HCT116 (cell line): ENCODE measurements at regions not wholly inside any gene's neighbourhood (a gene's known extent, or its start where the extent isn't known, plus 50 kb on each side); places are given as distances from the start of the nearest gene placed in this dataset.

Source experiments
- ATAC-seq: fragments of 200-7000 bp; cut with Tn5 transposase; 2 replicates; pipeline ENCODE4 v1.9.1; 2020; ENCODE audit warnings: mild to moderate bottlenecking, moderate library complexity
- BruUV-seq: library from RNA; stranded (reverse); fragments of 400-500 nt; replicated peaks from 2 replicates; lab custom pipeline; 2021; lab: Mats Ljungman, UMichigan
- CTCF ChIA-PET: fragments of 300-600 bp; sonication (Branson Sonifier 250); formaldehyde crosslinking; loops from one replicate; lab custom pipeline; 2021; ENCODE audit warnings: antibody characterized with exemption; lab: Charles Lee
- POLR2A ChIA-PET: fragments of 300-600, 350-600 bp; sonication (Branson Sonifier 250); formaldehyde crosslinking; loops from one replicate; lab custom pipeline; 2021; ENCODE audit warnings: antibody characterized with exemption; lab: Charles Lee
- RAD21 ChIA-PET, 2 experiments: fragments of 300-600 bp; sonication (Branson Sonifier 250); formaldehyde crosslinking; loops; one replicate each; lab custom pipeline; 2023; ENCODE audit warnings: low total read pairs in 2 of 2; ENCODE audit not compliant: uncharacterized antibody in 2 of 2, unreplicated experiment in 2 of 2, low non-redundant PET in 1 of 2; lab: Charles Lee
- DNase-seq: peaks from one replicate; pipeline ENCODE4 v3.0.0-alpha.2; 2010; ENCODE audit warnings: low read depth, low spot score
- H2AFZ ChIP-seq: fragments of 200-600 bp; shearing (Covaris generic), sonication (generic); 2 replicates; pipeline ENCODE4 v1.6.1; 2017; ENCODE audit warnings: low read depth, mixed run types, mixed read lengths, antibody characterized with exemption, low read length; ENCODE audit not compliant: poor library complexity, severe bottlenecking
- H3K27ac ChIP-seq: 2 replicates; pipeline ENCODE4 v1.5.1; 2012; ENCODE audit warnings: low read depth, low read length
- H3K27me3 ChIP-seq: fragments of 200-600 bp; sonication (generic); 2 replicates; pipeline ENCODE4 v1.6.1; 2016; ENCODE audit warnings: mixed run types, low read length, mixed read lengths; ENCODE audit not compliant: insufficient read depth
- H3K36me3 ChIP-seq, 2 experiments: fragments of 200-500 bp in 1 of 2; fragments of 200-600 bp in 1 of 2; sonication (Bioruptor generic) in 1 of 2; sonication (generic) in 1 of 2; 2 replicates each; pipeline versions ENCODE4 v1.5.1 to v1.6.1; 2014 to 2016; ENCODE audit warnings: low read length in 2 of 2, inconsistent platforms in 1 of 2, mixed read lengths in 1 of 2, mixed run types in 1 of 2; ENCODE audit not compliant: insufficient read depth in 2 of 2, control insufficient read depth in 1 of 2
- H3K4me1 ChIP-seq, 2 experiments: fragments of 200-600 bp in 1 of 2; sonication (generic) in 1 of 2; 2 replicates each; pipeline versions ENCODE4 v1.5.1 to v1.6.1; 2012 to 2017; ENCODE audit warnings: low read length in 2 of 2, inconsistent platforms in 1 of 2, mild to moderate bottlenecking in 1 of 2, mixed read lengths in 1 of 2, mixed run types in 1 of 2, moderate library complexity in 1 of 2; ENCODE audit not compliant: insufficient read depth in 2 of 2, control insufficient read depth in 1 of 2
- H3K4me2 ChIP-seq: fragments of 200-600 bp; sonication (generic); 2 replicates; pipeline ENCODE4 v1.6.1; 2017; ENCODE audit warnings: mixed run types, low read length, mixed read lengths
- H3K4me3 ChIP-seq, 2 experiments: fragments of 200-600 bp in 1 of 2; sonication (generic) in 1 of 2; replicated peaks in 1 of 2; 2 replicates each; pipeline ENCODE4 v1.5.1; 2011 to 2016; ENCODE audit warnings: low read length in 2 of 2, control low read depth in 1 of 2, low read depth in 1 of 2, mild to moderate bottlenecking in 1 of 2, mixed read lengths in 1 of 2, mixed run types in 1 of 2
- H3K79me2 ChIP-seq: fragments of 200-600 bp; sonication (generic); 2 replicates; pipeline ENCODE4 v1.6.1; 2017; ENCODE audit warnings: mild to moderate bottlenecking, mixed run types, low read length, moderate library complexity, mixed read lengths; ENCODE audit not compliant: insufficient read depth
- H3K9ac ChIP-seq: fragments of 200-600 bp; sonication (generic); 2 replicates; pipeline ENCODE4 v1.6.1; 2016; ENCODE audit warnings: low read length, mixed read lengths
- H3K9me2 ChIP-seq: fragments of 200-600 bp; sonication (generic), shearing (Covaris generic); 2 replicates; pipeline ENCODE4 v1.6.1; 2017; ENCODE audit warnings: mixed run types, mild to moderate bottlenecking, moderate library complexity; ENCODE audit not compliant: insufficient read depth
- H3K9me3 ChIP-seq, 2 experiments: fragments of 200-500 bp in 1 of 2; fragments of 200-600 bp in 1 of 2; sonication (Bioruptor generic) in 1 of 2; sonication (generic) in 1 of 2; 2 replicates each; pipeline ENCODE4 v1.6.1; 2014 to 2017; ENCODE audit warnings: low read length in 2 of 2, mixed read lengths in 2 of 2, inconsistent platforms in 1 of 2, low read depth in 1 of 2, mild to moderate bottlenecking in 1 of 2, mixed run types in 1 of 2, moderate library complexity in 1 of 2; ENCODE audit not compliant: control insufficient read depth in 1 of 2, insufficient read depth in 1 of 2
- H4K20me1 ChIP-seq: fragments of 200-600 bp; sonication (generic), shearing (Covaris generic); 2 replicates; pipeline ENCODE4 v1.6.1; 2017; ENCODE audit warnings: mixed run types, mild to moderate bottlenecking, moderate library complexity; ENCODE audit not compliant: insufficient read depth
- CBX3 ChIP-seq: IDR thresholded peaks from 2 replicates; pipeline ENCODE4 v1.6.1; 2012; ENCODE audit warnings: low read depth
- CEBPB ChIP-seq: IDR thresholded peaks from 2 replicates; pipeline ENCODE4 v1.6.1; 2012; ENCODE audit warnings: low read depth
- EGR1 ChIP-seq: IDR thresholded peaks from 2 replicates; pipeline ENCODE4 v1.6.1; 2012; ENCODE audit warnings: low read depth
- ELF1 ChIP-seq: IDR thresholded peaks from 2 replicates; pipeline ENCODE4 v1.6.1; 2012; ENCODE audit warnings: low read depth, borderline replicate concordance
- EZH2 ChIP-seq: fragments of 200-600 bp; sonication (generic); IDR thresholded peaks from 2 replicates; pipeline ENCODE4 v1.6.1; 2017; ENCODE audit warnings: antibody characterized with exemption, mixed run types
- FOSL1 ChIP-seq: IDR thresholded peaks from 2 replicates; pipeline ENCODE4 v1.6.1; 2012; ENCODE audit warnings: low read depth
- POLR2AphosphoS5 ChIP-seq: IDR thresholded peaks from 2 replicates; pipeline ENCODE4 v1.6.1; 2011; ENCODE audit warnings: mild to moderate bottlenecking, low read depth, low read length, moderate library complexity
- SIN3A ChIP-seq: IDR thresholded peaks from 2 replicates; pipeline ENCODE4 v1.6.1; 2012; ENCODE audit warnings: low read depth
- SP1 ChIP-seq: IDR thresholded peaks from 2 replicates; pipeline ENCODE4 v1.6.1; 2012; ENCODE audit warnings: low read depth
- SRF ChIP-seq: IDR thresholded peaks from 2 replicates; pipeline ENCODE4 v1.6.1; 2012; ENCODE audit warnings: low read depth
- TCF7L2 ChIP-seq: IDR thresholded peaks from 2 replicates; pipeline ENCODE4 v1.7.0; 2011; ENCODE audit warnings: borderline replicate concordance, inconsistent platforms; ENCODE audit not compliant: insufficient read depth, insufficient read length; ENCODE audit errors: extremely low read depth
- YY1 ChIP-seq: IDR thresholded peaks from 2 replicates; pipeline ENCODE4 v1.6.1; 2011; ENCODE audit warnings: low read length, low read depth, moderate library complexity, mild to moderate bottlenecking; ENCODE audit not compliant: insufficient replicate concordance; ENCODE audit errors: extremely low read depth
- ZFX ChIP-seq: fragments of 450-650 bp; IDR thresholded peaks from 2 replicates; pipeline ENCODE4 v1.6.1; 2017
- intact Hi-C: fragments of 100-400 bp; cut with micrococcal nuclease; formaldehyde crosslinking; loops from 2 replicates; pipeline ENCODE4 v1.10.0; 2022
- TF ChIP-seq, protein P1 (sequence below): IDR thresholded peaks from 2 replicates; pipeline ENCODE4 v1.6.1; 2012
- TF ChIP-seq, protein P2 (sequence below), 3 experiments: fragments of 200-600 bp in 1 of 3; sonication (generic) in 1 of 3; IDR thresholded peaks in 2 of 3; conservative IDR thresholded peaks in 1 of 3; 2 replicates each; pipeline ENCODE4 v1.5.1; 2012 to 2017; ENCODE audit warnings: low read depth in 2 of 3, low read length in 2 of 3, antibody characterized with exemption in 1 of 3, borderline replicate concordance in 1 of 3, control low read depth in 1 of 3, mild to moderate bottlenecking in 1 of 3, mixed read lengths in 1 of 3, mixed run types in 1 of 3, moderate library complexity in 1 of 3; ENCODE audit not compliant: insufficient read depth in 1 of 3
- TF ChIP-seq, protein P3 (sequence below): IDR thresholded peaks from 2 replicates; pipeline ENCODE4 v1.6.1; 2012; ENCODE audit warnings: low read depth

DNA sequence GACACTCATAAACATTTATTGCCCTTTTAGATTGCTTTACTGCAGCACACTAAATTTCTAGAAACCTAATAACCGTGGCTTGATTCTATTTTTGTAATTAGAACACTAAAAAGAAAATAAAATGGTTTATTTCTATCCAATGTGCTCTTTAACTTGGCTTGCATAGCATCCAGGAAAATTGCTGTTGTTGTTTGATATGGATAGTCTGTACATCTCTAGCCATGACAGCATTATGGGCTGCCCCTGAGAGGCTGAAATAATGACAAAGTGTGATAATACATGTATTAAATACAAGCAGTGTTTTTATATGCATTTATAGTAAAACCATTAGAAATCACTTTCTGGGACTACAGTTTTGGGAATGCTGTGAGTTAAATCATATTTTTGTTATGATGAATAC, 472.5 kb downstream of the EPM2A start:
- Histone ChIP-seq H4K20me1 (no peaks in the 10 kb centered on the region), H3K4me1 (no peaks in the 10 kb centered on the region), H3K4me3 (no peak overlapping the region)
- ChIA-PET CTCF (no interaction called here), POLR2A (no interaction called here)
- no TSS peak for BruUV-seq
- TF ChIP-seq, protein P1, sequence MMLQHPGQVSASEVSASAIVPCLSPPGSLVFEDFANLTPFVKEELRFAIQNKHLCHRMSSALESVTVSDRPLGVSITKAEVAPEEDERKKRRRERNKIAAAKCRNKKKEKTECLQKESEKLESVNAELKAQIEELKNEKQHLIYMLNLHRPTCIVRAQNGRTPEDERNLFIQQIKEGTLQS: no peak
- TF ChIP-seq SIN3A (no peak), TCF7L2 (no peak), ELF1 (no peak), FOSL1 (no peak), EZH2 (no peak), POLR2AphosphoS5 (no peak), CEBPB (no peak), YY1 (no peak), SP1 (no peak), CBX3 (no peak), ZFX (no peak), SRF (no peak), EGR1 (no peak)
- TF ChIP-seq, protein P2, sequence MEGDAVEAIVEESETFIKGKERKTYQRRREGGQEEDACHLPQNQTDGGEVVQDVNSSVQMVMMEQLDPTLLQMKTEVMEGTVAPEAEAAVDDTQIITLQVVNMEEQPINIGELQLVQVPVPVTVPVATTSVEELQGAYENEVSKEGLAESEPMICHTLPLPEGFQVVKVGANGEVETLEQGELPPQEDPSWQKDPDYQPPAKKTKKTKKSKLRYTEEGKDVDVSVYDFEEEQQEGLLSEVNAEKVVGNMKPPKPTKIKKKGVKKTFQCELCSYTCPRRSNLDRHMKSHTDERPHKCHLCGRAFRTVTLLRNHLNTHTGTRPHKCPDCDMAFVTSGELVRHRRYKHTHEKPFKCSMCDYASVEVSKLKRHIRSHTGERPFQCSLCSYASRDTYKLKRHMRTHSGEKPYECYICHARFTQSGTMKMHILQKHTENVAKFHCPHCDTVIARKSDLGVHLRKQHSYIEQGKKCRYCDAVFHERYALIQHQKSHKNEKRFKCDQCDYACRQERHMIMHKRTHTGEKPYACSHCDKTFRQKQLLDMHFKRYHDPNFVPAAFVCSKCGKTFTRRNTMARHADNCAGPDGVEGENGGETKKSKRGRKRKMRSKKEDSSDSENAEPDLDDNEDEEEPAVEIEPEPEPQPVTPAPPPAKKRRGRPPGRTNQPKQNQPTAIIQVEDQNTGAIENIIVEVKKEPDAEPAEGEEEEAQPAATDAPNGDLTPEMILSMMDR (IDR thresholded peaks at IDR 0.05 in 2 of 3, conservative IDR thresholded peaks at IDR 0.05 in 1 of 3; ENCODE audit: borderline replicate concordance in 1 of 3, insufficient read depth in 1 of 3, low read depth in 2 of 3, low read length in 2 of 3): no peak
- TF ChIP-seq, protein P3, sequence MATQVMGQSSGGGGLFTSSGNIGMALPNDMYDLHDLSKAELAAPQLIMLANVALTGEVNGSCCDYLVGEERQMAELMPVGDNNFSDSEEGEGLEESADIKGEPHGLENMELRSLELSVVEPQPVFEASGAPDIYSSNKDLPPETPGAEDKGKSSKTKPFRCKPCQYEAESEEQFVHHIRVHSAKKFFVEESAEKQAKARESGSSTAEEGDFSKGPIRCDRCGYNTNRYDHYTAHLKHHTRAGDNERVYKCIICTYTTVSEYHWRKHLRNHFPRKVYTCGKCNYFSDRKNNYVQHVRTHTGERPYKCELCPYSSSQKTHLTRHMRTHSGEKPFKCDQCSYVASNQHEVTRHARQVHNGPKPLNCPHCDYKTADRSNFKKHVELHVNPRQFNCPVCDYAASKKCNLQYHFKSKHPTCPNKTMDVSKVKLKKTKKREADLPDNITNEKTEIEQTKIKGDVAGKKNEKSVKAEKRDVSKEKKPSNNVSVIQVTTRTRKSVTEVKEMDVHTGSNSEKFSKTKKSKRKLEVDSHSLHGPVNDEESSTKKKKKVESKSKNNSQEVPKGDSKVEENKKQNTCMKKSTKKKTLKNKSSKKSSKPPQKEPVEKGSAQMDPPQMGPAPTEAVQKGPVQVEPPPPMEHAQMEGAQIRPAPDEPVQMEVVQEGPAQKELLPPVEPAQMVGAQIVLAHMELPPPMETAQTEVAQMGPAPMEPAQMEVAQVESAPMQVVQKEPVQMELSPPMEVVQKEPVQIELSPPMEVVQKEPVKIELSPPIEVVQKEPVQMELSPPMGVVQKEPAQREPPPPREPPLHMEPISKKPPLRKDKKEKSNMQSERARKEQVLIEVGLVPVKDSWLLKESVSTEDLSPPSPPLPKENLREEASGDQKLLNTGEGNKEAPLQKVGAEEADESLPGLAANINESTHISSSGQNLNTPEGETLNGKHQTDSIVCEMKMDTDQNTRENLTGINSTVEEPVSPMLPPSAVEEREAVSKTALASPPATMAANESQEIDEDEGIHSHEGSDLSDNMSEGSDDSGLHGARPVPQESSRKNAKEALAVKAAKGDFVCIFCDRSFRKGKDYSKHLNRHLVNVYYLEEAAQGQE: no peak
- TF ChIP-seq, all 23 proteins: peak for 0
- Histone ChIP-seq H3K79me2 (no peaks in the 10 kb centered on the region), H3K27me3 (no peaks in the 10 kb centered on the region), H3K9me2 (no peaks in the 10 kb centered on the region), H3K36me3 (no peaks in the 10 kb centered on the region), H3K27ac (no peak overlapping the region), H3K9me3 (no peaks in the 10 kb centered on the region), H3K4me2 (no peak overlapping the region), H3K9ac (no peak overlapping the region), H2AFZ (no peak overlapping the region)
- ATAC-seq: no peak
- intact Hi-C loops: no loop called here
- DNase-seq: no peak
- RAD21 ChIA-PET: no interaction called here
